ENCODE measurements at regions not wholly inside any gene's neighbourhood (a gene's known extent, or its start where the extent isn't known, plus 50 kb on each side); places are given as distances from the start of the nearest gene placed in this dataset.

GRCh38 chr20:11391591-11391990 is 526.1 kb upstream of the BTBD3 start:
- no peak for DNase-seq (ENCODE audit: low spot score)

- DNase-seq (ENCODE audit: low spot score): no peak
Measured at GRCh38 chr20:11394145-11394833, 523.4 kb upstream of the BTBD3 start.

GRCh38 chr20:11395581-11395980 is 522.1 kb upstream of the BTBD3 start:
- DNase-seq (ENCODE audit: low spot score): no peak

- DNase-seq (ENCODE audit: low spot score): no peak
Measured at GRCh38 chr20:11401988-11402387, 515.7 kb upstream of the BTBD3 start.

GRCh38 chr20:11403711-11404110 is 514.0 kb upstream of the BTBD3 start:
- DNase-seq (ENCODE audit: low spot score): no peak

GRCh38 chr20:11406877-11407276 is 510.8 kb upstream of the BTBD3 start:
- DNase-seq (ENCODE audit: low spot score): no peak

- DNase-seq (ENCODE audit: low spot score): no peak
Measured at GRCh38 chr20:11409561-11409960, 508.1 kb upstream of the BTBD3 start.

GRCh38 chr20:11411765-11412164 is 505.9 kb upstream of the BTBD3 start:
- DNase-seq (ENCODE audit: low spot score): no peak

GRCh38 chr20:11426948-11427347 is 490.7 kb upstream of the BTBD3 start:
- no peak for DNase-seq (ENCODE audit: low spot score)

GRCh38 chr20:11429168-11429567 is 488.5 kb upstream of the BTBD3 start:
- no peak for DNase-seq (ENCODE audit: low spot score)

- no peak for DNase-seq (ENCODE audit: low spot score)
Measured at GRCh38 chr20:11429889-11430519, 487.7 kb upstream of the BTBD3 start.

- DNase-seq (ENCODE audit: low spot score): no peak
Measured at GRCh38 chr20:11430652-11431051, 487.0 kb upstream of the BTBD3 start.

- no peak for DNase-seq (ENCODE audit: low spot score)
Measured at GRCh38 chr20:11431621-11432020, 486.1 kb upstream of the BTBD3 start.

GRCh38 chr20:11432407-11432806 is 485.3 kb upstream of the BTBD3 start:
- DNase-seq (ENCODE audit: low spot score): no peak

GRCh38 chr20:11436113-11436905 is 481.4 kb upstream of the BTBD3 start:
- DNase-seq (ENCODE audit: low spot score): no peak

GRCh38 chr20:11437090-11437489 is 480.6 kb upstream of the BTBD3 start:
- no peak for DNase-seq (ENCODE audit: low spot score)

- DNase-seq (ENCODE audit: low spot score): no peak
Measured at GRCh38 chr20:11437611-11438380, 479.9 kb upstream of the BTBD3 start.

- no peak for DNase-seq (ENCODE audit: low spot score)
Measured at GRCh38 chr20:11438412-11438811, 479.3 kb upstream of the BTBD3 start.

GRCh38 chr20:11443382-11444119 is 474.1 kb upstream of the BTBD3 start:
- no peak for DNase-seq (ENCODE audit: low spot score)

GRCh38 chr20:11445161-11445560 is 472.5 kb upstream of the BTBD3 start:
- DNase-seq (ENCODE audit: low spot score): no peak

- no peak for DNase-seq (ENCODE audit: low spot score)
Measured at GRCh38 chr20:11445891-11446290, 471.8 kb upstream of the BTBD3 start.

Data from NAMALWA (cell line).